Heart left ventricle (tissue), 16 donors: ENCODE measurements at regions not wholly inside any gene's neighbourhood (a gene's known extent, or its start where the extent isn't known, plus 50 kb on each side); places are given as distances from the start of the nearest gene placed in this dataset.

ENCODE experiments used
- ATAC-seq, 4 donors: fragments of 200-7000 bp; cut with Tn5 transposase; one replicate each; pipeline ENCODE4 v1.9.1; 2020 to 2022; ENCODE audit warnings: moderate library complexity in 4 of 4, mild to moderate bottlenecking in 3 of 4, moderate number of reproducible peaks in 1 of 4
- DNase-seq, 5 donors: peaks; one replicate each; pipeline ENCODE4 v3.0.0-alpha.2; 2020
- H3K27ac ChIP-seq, 12 donors: fragments of 200-600 bp; sonication (generic) in 4 of 12; one replicate each; pipeline versions ENCODE4 v1.5.0 to v1.8.0; 2016 to 2022; ENCODE audit warnings: mild to moderate bottlenecking in 2 of 12
- H3K27me3 ChIP-seq, 9 donors: fragments of 200-600 bp; sonication (generic) in 2 of 9; one replicate each; pipeline versions ENCODE4 v1.5.1 to v1.8.0; 2016 to 2022; ENCODE audit warnings: mild to moderate bottlenecking in 3 of 9
- H3K36me3 ChIP-seq, 9 donors: fragments of 200-600 bp; sonication (generic) in 2 of 9; one replicate each; pipeline versions ENCODE4 v1.5.0 to v1.8.0; 2018 to 2022; ENCODE audit warnings: mild to moderate bottlenecking in 2 of 9
- H3K4me1 ChIP-seq, 12 donors: fragments of 200-600 bp; sonication (generic) in 4 of 12; one replicate each; pipeline versions ENCODE4 v1.5.0 to v1.8.0; 2016 to 2022; ENCODE audit warnings: mild to moderate bottlenecking in 3 of 12
- H3K4me3 ChIP-seq, 12 donors: fragments of 200-600 bp; sonication (generic) in 4 of 12; one replicate each; pipeline versions ENCODE4 v1.5.0 to v1.8.0; 2017 to 2022; ENCODE audit warnings: mild to moderate bottlenecking in 9 of 12, moderate library complexity in 4 of 12
- H3K9me3 ChIP-seq, 12 donors: fragments of 200-600 bp; sonication (generic) in 4 of 12; one replicate each; pipeline versions ENCODE4 v1.5.0 to v1.8.0; 2016 to 2022; ENCODE audit warnings: mild to moderate bottlenecking in 1 of 12
- CTCF ChIP-seq, 12 donors: fragments of 200-600 bp; sonication (generic) in 4 of 12; IDR thresholded peaks; one replicate each; pipeline versions ENCODE4 v1.5.0 to v1.8.0; 2018 to 2022; ENCODE audit warnings: antibody characterized with exemption in 12 of 12, mild to moderate bottlenecking in 5 of 12
- POLR2A ChIP-seq, 2 donors: fragments of 450-650 bp; IDR thresholded peaks; one replicate each; pipeline ENCODE4 v1.6.1; 2017; ENCODE audit warnings: antibody characterized with exemption in 2 of 2, mild to moderate bottlenecking in 2 of 2, moderate library complexity in 2 of 2
- WGBS, 4 donors: extraction: QIAGEN DNeasy Blood & Tissue Kit in 2 of 4; methylation state at CpG; one replicate each; pipeline versions ENCODE4 v1.1.5 to v1.1.7; 2013 to 2018; 5-methylcytosine and 5-hydroxymethylcytosine counted together
- intact Hi-C, 10 donors: fragments of 100-400 bp; cut with DNase I; formaldehyde crosslinking; loops; one replicate each; pipeline versions ENCODE4 v1.11.1 to v1.14.2; 2022
- donor health status: ischemic (EF 13 %, LVEDD 7.1; RV severe dilation, severe dysfunction).
- donor health status: healthy with polysubstance abuse.
- donor health status: DM: no; HTN: yes; CAD: no.
- donor health status: DM: no; HTN: no; CAD: no.
- donor health status: ischemic (EF 25% LVEDD 6.9; RV normal size, moderate dysfunction).
- donor health status: ischemic (EF 25% LVEDD 5.7; RV mildly dilated, moderate dysfunction).
- donor health status: healthy.
- donor health status: DM: yes; HTN: yes; CAD: no.
- donor health status: ischemic (EF 35%, LVEDD 5.7; RV mildly dilated, moderate dysfunction).
- donor health status: nonischemic (EF 11% LVEDD 7.7; RV severe dilation, severe dysfunction).
- donor health status: DM: yes; HTN: yes; CAD: no.
- donor health status: PGD.
- donor health status: ischemic (EF 29% LVEDD 5.4; RV normal size, mild dysfunction).
- donor health status: nonischemic (EF 23%, LVEDD 6.1; RV moderate dilation, normal function).

GRCh38 chr2:217622205-217623060, 380.4 kb downstream of the TNS1 start:
- H3K4me1 ChIP-seq, result peaks cover 0 to 35% (median 14%) of the 10 kb centered on the region in 12 donors
- no peak overlapping the region for H3K4me3 ChIP-seq
- TF ChIP-seq POLR2A (IDR thresholded peaks at IDR 0.05) (no peak), CTCF (IDR thresholded peaks at IDR 0.05) (no peak)
- H3K27me3 ChIP-seq, result no peaks in the 10 kb centered on the region
- DNase-seq (peak in 4 of 5 donors; percentile 45 to 62 (median 52)), ATAC-seq (peak; percentile 77 to 88 (median 84))
- peak overlapping the region in 10 of 12 donors; percentile 2 to 77 (median 66) for H3K27ac ChIP-seq
- intact Hi-C loops, result no loop called here
- H3K36me3 ChIP-seq, result no peaks in the 10 kb centered on the region
- H3K9me3 ChIP-seq, result no peaks in the 10 kb centered on the region
- 38 to 49% (median 41%) methylated on average over 9 of the region's 9 CpGs for WGBS, 4 donors

GRCh38 chr2:217621391-217621801, 381.4 kb downstream of the TNS1 start:
- Histone ChIP-seq H3K27me3 (no peaks in the 10 kb centered on the region), H3K4me3 (no peak overlapping the region), H3K27ac (peak overlapping the region in 7 of 12 donors; percentile 2 to 77 (median 71)), H3K9me3 (no peaks in the 10 kb centered on the region), H3K4me1 (peaks cover 0 to 43% (median 16%) of the 10 kb centered on the region in 12 donors), H3K36me3 (no peaks in the 10 kb centered on the region)
- WGBS, 4 donors, result 65 to 81% (median 75%) methylated on average over 2 of the region's 2 CpGs
- intact Hi-C loops, result no loop called here
- ATAC-seq, result peak in 2 of 4 donors; percentile 26 to 28
- TF ChIP-seq CTCF (IDR thresholded peaks at IDR 0.05), result no peak
- no peak for TF ChIP-seq POLR2A (IDR thresholded peaks at IDR 0.05)
- DNase-seq, result peak in 2 of 5 donors; percentile 33 to 54

DNA sequence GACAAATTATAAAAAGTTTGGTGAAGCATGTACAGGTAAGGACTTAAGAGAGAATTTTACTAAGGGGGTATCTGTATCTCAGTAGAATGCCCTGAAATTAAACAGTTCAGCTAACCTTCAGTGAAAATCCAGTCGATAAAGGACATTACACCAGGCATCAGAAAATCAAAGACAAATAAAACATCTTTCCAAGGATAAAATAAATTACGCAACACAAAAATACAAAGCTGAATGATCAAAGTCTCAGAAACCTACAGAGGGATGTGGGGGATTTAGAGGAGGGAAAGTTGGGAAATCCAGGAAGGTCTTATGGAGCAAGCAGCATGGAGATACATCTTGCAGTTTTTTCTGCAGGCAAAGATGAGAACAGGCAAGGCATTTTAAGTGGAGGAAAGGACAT, 384.1 kb downstream of the TNS1 start:
- no peaks in the 10 kb centered on the region for H3K27me3 ChIP-seq
- peaks cover 0 to 30% (median 16%) of the 10 kb centered on the region in 12 donors for H3K4me1 ChIP-seq
- DNase-seq, result no peak
- no peaks in the 10 kb centered on the region for H3K9me3 ChIP-seq
- no peak for TF ChIP-seq CTCF (IDR thresholded peaks at IDR 0.05)
- no peak for TF ChIP-seq POLR2A (IDR thresholded peaks at IDR 0.05)
- no peak overlapping the region for H3K27ac ChIP-seq
- H3K4me3 ChIP-seq, result no peak overlapping the region
- ATAC-seq, result no peak
- intact Hi-C loops, result no loop called here
- H3K36me3 ChIP-seq, result no peaks in the 10 kb centered on the region
- 95 to 99% (median 97%) methylated on average over 2 of the region's 2 CpGs for WGBS, 4 donors

GRCh38 chr2:217617616-217618022, 385.2 kb downstream of the TNS1 start:
- H3K27ac ChIP-seq, result no peak overlapping the region
- H3K4me1 ChIP-seq, result peaks cover 0 to 27% (median 13%) of the 10 kb centered on the region in 12 donors
- ATAC-seq (no peak), DNase-seq (no peak)
- H3K9me3 ChIP-seq, result no peaks in the 10 kb centered on the region
- 82 to 88% (median 84%) methylated on average over 8 of the region's 8 CpGs for WGBS, 4 donors
- no peak for TF ChIP-seq POLR2A (IDR thresholded peaks at IDR 0.05)
- TF ChIP-seq CTCF (IDR thresholded peaks at IDR 0.05), result no peak
- H3K27me3 ChIP-seq, result no peaks in the 10 kb centered on the region
- H3K36me3 ChIP-seq, result no peaks in the 10 kb centered on the region
- intact Hi-C loops, result no loop called here
- H3K4me3 ChIP-seq, result no peak overlapping the region
